ENCODE measurements at regions not wholly inside any gene's neighbourhood (a gene's known extent, or its start where the extent isn't known, plus 50 kb on each side); places are given as distances from the start of the nearest gene placed in this dataset.
A peak's percentile ranks its signal among the peaks of the same experiment; 100 is the strongest.

GRCh38 chr7:89934101-89934500 is 220.2 kb upstream of the STEAP1 start:
- DNase-seq = no peak

GRCh38 chr7:89943525-89944050 is 210.7 kb upstream of the STEAP1 start:
- DNase-seq = peak; percentile 84

GRCh38 chr7:89958525-89959068 is 195.7 kb upstream of the STEAP1 start:
- no peak for DNase-seq

GRCh38 chr7:89966067-89966664 is 188.1 kb upstream of the STEAP1 start:
- no peak for DNase-seq

- DNase-seq = no peak
Measured at GRCh38 chr7:89975577-89975976, 178.7 kb upstream of the STEAP1 start.

GRCh38 chr7:89987665-89988064 is 166.6 kb upstream of the STEAP1 start:
- no peak for DNase-seq

- DNase-seq = no peak
Measured at GRCh38 chr7:89988074-89988473, 166.2 kb upstream of the STEAP1 start.

GRCh38 chr7:89989454-89989853 is 164.8 kb upstream of the STEAP1 start:
- DNase-seq = no peak

GRCh38 chr7:89994483-89994882 is 159.8 kb upstream of the STEAP1 start:
- no peak for DNase-seq

GRCh38 chr7:89998554-89998953 is 155.7 kb upstream of the STEAP1 start:
- DNase-seq = no peak

- DNase-seq = peak; percentile 17
Measured at GRCh38 chr7:90005836-90006235, 148.4 kb upstream of the STEAP1 start.

- no peak for DNase-seq
Measured at GRCh38 chr7:90007001-90007654, 147.1 kb upstream of the STEAP1 start.

- DNase-seq = no peak
Measured at GRCh38 chr7:90007831-90008230, 146.4 kb upstream of the STEAP1 start.

GRCh38 chr7:90022213-90022612 is 132.1 kb upstream of the STEAP1 start:
- DNase-seq = no peak

- DNase-seq = no peak
Measured at GRCh38 chr7:90025771-90026170, 128.5 kb upstream of the STEAP1 start.

- DNase-seq = no peak
Measured at GRCh38 chr7:90033850-90034249, 120.4 kb upstream of the STEAP1 start.

- no peak for DNase-seq
Measured at GRCh38 chr7:90053094-90053493, 101.2 kb upstream of the STEAP1 start.

GRCh38 chr7:90061077-90061476 is 93.2 kb upstream of the STEAP1 start:
- no peak for DNase-seq

GRCh38 chr7:90064370-90064769 is 89.9 kb upstream of the STEAP1 start:
- no peak for DNase-seq

GRCh38 chr7:90067171-90067570 is 87.1 kb upstream of the STEAP1 start:
- no peak for DNase-seq

GRCh38 chr7:90070238-90070637 is 84.0 kb upstream of the STEAP1 start:
- peak; percentile 3 for DNase-seq

GRCh38 chr7:90078921-90079320 is 75.3 kb upstream of the STEAP1 start:
- no peak for DNase-seq

GRCh38 chr7:90081621-90082020 is 72.6 kb upstream of the STEAP1 start:
- no peak for DNase-seq

- no peak for DNase-seq
Measured at GRCh38 chr7:90092506-90092905, 61.8 kb upstream of the STEAP1 start.

GRCh38 chr7:90094030-90094429 is 60.2 kb upstream of the STEAP1 start:
- no peak for DNase-seq
